Activated naive CD4-positive, alpha-beta T cell (primary cell): ENCODE measurements at regions not wholly inside any gene's neighbourhood (a gene's known extent, or its start where the extent isn't known, plus 50 kb on each side); places are given as distances from the start of the nearest gene placed in this dataset.

Source experiments
- DNase-seq, 4 experiments: peaks; one replicate each; lab custom pipeline; 2025; lab: John Stamatoyannopoulos, UW

DNA sequence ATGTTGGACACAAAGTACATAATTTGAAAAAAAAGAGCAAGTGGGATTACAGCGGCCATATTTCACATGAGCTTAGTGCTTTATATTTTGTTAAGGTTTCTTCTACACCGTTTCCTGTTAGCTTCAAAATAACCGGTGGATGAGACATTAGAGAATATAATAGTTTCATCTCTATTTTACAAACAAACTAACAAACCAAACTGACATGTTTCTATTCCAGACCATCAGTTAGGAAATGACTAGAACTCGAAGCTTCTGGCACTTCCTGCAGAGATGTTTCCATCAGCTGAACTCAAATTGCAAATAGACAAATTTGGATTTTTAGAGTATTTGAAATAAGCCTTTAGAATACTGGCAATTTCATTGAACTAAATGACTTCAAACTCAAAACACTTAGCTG is 86.5 kb downstream of the MTRR start:
- no peak for DNase-seq

GRCh38 chr5:7957329-7957728 is 88.4 kb downstream of the MTRR start:
- DNase-seq: no peak

DNA sequence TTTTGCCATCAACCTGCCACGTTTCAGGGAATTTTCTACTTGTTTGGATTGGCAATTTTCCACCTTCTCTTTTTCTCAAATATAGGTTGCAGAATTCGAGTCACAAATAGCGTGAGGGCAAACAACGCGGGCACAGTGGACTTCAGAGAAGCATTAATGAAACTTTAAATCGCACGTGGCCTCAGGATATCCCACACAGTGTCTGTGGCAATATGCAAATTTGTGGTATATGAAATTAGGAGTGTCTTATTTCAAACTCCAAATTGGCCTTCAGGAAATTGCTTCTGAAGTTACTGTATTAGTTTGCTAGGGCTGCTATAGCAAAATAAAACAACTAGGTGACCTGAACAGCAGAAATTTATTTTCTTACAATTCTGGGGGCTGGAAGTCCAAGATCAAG is 91.2 kb downstream of the MTRR start:
- DNase-seq: no peak

GRCh38 chr5:7961540-7961939 is 92.6 kb downstream of the MTRR start:
- no peak for DNase-seq

DNA sequence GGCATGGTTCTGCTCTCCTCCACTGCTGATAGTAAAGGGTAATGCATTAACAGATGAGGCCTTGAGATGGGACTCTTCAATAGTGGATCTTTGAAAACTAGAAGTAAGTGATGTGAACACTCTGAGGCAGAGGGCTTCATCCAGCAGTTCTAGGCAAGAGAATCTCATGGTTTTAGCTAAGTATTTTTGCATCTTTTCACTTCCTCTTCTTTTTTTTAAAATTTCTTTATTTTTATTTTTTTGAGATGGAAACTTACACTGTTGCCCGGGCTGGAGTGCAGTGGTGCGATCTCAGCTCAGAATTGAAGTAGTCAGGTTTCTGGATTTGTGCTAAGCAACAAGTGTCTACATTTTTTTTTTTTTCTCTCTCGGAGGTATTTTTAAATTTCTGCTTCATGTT is 101.9 kb downstream of the MTRR start:
- DNase-seq: no peak

DNA sequence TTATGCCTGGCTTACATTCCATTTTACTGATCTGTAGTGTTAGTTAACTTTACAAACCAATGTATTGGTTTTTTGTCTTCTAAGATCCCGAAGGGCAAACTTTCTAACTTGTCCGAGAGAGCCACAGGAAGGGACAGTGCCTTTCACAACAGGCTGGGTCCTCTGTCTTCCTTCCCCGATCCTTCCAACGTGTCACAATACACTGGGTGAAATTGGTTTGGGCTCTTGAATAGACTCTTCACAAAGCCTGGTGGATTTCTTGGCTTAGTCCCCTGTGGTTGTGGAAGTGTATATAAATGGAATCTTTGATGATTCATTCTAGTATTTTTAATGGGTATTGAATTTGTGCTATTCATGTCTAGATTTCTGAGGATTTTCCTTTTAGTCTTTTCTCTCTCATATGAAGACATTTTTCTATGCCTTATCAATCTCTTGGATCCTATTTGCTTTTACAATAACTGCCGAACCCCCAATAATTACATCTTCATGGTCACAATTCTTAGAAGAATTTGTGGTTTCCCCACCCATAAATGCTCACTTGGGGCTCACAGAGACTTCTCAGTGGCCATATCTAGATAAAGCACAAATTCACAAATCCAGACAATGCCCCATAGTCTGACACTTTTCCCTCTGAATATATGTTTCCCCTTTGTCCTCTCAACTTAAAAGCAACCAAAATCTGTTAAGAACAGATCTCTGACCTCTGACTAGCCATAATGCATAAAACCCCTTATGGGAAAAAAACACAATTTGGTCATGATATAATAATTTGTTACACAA is 107.7 kb downstream of the MTRR start:
- no peak for DNase-seq

DNA sequence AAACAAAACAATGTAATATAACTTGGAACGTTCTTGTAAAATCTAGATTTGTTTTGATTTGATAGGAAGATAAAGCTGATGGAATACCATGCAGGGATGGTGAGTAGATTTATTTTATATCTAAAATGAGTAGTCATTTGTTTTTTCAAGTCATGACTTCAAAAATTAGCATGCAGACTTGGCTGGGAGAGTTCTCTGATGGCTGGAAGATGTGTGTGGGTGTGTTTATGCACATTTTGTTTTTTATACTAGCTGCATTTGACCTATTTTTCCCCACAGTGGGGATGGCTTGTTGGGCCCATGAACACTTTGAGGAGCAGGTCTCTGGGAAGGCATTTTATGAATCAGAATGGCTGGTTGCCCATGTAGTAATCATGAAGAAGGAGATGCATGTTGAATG is 109.2 kb downstream of the MTRR start:
- no peak for DNase-seq

GRCh38 chr5:7978991-7979390 is 110.0 kb downstream of the MTRR start:
- no peak for DNase-seq

DNA sequence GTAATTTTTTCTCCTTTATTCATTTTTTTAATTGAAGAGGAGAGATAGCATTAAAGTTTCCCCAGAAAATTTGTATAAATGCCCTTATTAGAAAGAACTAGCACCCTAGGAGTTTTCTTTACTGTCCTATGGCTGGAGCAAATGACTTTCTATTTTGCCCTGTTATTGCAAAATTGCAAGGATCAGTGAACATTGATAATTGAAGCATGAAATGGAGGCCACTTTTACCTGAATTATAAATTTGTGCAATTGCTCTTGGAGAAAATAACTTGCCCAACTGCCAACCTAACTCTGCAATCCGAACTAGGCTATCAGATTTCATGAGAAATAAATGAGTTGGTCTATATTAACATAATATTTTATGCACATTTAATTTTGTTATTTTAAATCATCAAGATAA is 111.9 kb downstream of the MTRR start:
- no peak for DNase-seq

- no peak for DNase-seq
Observed at GRCh38 chr5:7983433-7983832, 114.5 kb downstream of the MTRR start.

- DNase-seq: no peak
Observed at GRCh38 chr5:7991125-7991821, 122.3 kb downstream of the MTRR start.

- no peak for DNase-seq
Observed at GRCh38 chr5:7995688-7996294, 126.8 kb downstream of the MTRR start.

DNA sequence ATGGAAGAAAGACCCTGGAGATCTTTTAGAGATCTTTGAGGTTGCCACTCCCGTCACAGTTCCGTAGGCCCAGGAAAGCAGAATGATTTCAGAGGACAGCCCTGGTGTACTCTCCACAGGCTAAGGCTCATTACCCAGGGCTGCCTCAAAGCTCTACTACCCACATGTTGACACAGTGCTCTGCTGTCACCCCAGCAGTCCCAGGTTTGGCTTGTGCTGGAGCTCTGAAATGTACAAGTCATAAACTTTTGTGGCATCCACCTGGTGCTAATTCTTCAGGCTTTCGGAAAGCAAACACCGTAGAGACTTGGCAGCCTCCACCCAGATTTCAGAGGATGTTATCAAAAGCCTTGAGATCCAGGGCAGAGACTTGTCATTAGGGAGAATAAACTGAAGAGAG is 136.5 kb downstream of the MTRR start:
- DNase-seq: no peak

DNA sequence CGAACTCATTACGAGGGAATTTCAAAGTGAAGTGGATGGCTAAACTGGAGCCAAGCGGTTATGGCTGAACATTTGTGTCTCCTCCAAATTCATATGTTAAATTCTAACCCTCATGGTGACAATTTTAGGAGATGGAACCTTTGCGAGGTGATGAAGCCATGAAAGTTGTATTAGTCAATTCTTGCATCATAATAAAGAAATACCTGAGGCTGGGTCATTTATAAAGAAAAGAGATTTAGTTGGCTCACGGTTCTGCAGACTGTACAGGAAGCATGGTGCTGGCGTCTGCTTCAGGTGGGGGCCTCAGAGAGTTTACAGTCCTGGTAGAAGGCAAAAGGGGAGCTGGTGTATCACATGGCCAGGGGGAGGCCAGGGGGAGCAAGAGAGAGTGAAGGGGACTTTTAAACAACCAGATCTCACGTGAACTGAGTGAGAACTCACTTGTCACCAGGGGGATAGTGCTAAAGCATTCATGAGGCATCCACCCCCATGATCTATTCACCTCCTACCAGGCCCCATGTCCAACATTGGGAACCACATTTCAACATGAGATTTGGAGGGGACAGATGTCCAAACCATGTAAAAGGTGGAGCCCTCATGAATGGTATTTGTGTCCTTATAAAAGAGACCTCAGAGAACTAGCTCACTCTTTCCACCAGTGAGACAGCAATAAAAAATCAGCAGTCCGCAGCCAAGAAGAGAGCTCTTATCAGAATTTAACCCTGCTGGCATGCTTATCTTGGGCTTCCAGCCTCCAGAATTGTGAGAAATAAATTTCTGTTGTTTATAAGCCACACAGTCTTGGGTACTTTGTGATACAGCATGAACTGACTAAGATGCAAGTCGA is 143.4 kb downstream of the MTRR start:
- no peak for DNase-seq

DNA sequence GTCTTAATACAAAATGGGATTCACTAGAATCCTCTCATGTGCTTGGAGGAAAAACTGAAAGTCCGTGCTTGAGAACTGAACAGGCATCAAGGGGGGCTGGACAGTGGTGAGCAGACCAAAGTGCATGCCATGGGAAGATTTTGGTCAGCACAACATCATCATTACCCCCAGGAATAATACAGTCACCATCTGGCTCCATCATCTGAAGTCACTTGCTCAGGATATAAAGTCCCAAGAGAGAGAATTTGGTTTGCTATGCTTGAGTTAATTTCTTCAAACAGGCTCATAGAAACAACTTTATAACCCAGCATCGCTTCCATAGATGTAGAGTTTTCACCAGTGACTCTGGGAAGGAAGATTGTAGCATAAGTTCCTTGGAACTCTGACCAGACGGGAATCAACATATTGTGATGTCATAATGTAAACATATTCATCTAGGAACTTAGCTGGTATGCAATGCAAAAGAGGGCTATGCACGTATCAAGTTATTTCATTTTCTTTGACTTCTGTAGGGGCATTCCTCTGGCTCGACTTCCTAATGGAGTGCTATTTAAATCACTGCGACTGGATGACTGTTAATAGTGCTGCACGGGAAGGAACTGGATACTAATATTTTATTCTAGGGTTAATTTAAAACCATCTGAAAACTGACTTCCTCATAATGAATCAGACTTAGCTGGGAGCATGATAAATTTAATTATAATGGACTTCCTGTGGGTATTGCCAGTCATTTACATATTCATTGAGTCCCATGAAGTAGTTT is 145.2 kb downstream of the MTRR start:
- DNase-seq: no peak

DNA sequence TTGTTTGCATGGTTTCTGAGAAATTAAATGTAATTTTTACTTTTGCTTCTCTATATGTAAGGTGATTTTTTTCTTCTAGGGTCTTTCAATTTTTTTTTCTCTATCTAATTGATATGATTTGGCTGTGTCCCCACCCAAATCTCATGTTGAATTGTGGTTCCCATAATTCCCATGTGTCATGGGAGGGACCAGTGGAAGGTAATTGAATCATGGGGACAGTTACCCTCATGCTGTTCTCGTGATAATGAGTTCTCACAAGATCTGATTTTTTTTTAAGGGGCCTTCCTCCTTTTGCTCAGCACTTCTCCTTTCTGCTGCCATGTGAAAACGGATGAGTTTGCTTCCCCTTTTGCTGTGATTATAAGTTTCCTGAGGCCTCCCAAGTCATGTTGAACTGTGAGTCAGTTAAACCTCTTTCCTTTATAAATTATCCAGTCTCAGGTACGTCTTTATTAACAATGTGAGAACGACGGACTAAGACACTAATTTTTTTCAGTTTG is 150.8 kb downstream of the MTRR start:
- DNase-seq: no peak

DNA sequence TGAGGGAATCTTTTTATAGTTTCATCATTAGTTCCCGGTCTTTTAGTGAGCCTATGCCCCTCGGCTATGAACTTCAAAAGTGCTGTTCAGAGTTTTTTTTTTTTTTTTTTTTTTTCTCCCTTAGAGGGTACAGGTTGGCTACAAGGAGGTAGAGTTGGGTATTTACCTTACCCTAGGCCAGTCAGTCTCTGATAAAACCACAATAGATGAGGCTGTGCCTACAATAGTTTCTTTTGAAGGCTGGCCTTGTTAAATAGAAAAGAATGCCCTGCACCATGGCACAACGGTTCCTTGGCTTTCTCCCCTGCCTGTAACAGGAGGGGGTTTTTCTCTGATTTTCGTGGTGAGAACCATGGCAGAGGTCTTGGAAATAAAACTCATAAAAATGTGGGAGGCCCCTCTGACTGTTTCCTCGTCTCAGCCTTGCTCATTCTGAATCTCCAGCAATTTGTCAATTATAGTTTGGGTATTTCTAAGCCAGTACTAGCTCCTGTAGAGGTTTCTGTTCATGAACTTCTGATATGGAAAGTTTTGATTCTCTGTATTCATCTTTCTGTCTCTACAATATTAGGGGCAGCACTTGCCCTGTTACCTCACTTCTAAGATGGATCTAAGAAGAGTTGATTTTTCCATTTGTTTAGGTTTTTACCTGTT is 152.0 kb downstream of the MTRR start:
- no peak for DNase-seq

DNA sequence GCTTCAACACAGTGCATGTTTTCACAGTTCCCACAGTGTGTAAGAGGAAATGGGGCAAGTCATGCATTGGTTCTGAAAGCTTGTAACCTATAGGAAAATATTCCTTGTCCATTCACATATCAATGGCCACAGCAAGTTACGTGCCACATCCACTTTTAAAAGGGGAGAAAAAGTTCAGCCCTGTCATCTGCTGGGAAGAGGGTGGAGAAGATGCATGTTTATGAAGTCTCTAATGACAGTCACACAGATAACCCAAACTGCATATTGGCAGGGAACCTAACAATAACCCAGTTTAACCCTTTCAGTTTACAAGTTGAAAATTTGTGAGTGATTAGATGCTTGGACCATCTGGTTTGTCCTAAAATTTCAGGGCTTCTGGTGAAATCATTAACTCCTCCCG is 159.3 kb downstream of the MTRR start:
- no peak for DNase-seq

GRCh38 chr5:8033261-8033660 is 164.3 kb downstream of the MTRR start:
- DNase-seq: no peak

- no peak for DNase-seq
Observed at GRCh38 chr5:8034852-8035251, 165.9 kb downstream of the MTRR start.

GRCh38 chr5:8048920-8049319 is 180.0 kb downstream of the MTRR start:
- DNase-seq: no peak
